ENCODE measurements at regions not wholly inside any gene's neighbourhood (a gene's known extent, or its start where the extent isn't known, plus 50 kb on each side); places are given as distances from the start of the nearest gene placed in this dataset.

- TF ChIP-seq CTCF (IDR thresholded peaks at IDR 0.05) (no peak), POLR2A (IDR thresholded peaks at IDR 0.05) (no peak)
Measured at GRCh38 chr3:178274711-178275110, 261.5 kb upstream of the KCNMB2 start.

All from adrenal gland (tissue), 5 donors.